ENCODE measurements at regions not wholly inside any gene's neighbourhood (a gene's known extent, or its start where the extent isn't known, plus 50 kb on each side); places are given as distances from the start of the nearest gene placed in this dataset.

- no peaks in the 10 kb centered on the region for H3K36me3 Mint-ChIP-seq
- ATAC-seq (no peak), DNase-seq (ENCODE audit: low spot score in 2 of 2) (no peak)
- peaks cover 30% of the 10 kb centered on the region in 2 donors for H3K9me3 Mint-ChIP-seq
- no peak overlapping the region for H3K27ac Mint-ChIP-seq
Measured at GRCh38 chr18:43435851-43436250, 158.6 kb upstream of the SYT4 start.

DNA sequence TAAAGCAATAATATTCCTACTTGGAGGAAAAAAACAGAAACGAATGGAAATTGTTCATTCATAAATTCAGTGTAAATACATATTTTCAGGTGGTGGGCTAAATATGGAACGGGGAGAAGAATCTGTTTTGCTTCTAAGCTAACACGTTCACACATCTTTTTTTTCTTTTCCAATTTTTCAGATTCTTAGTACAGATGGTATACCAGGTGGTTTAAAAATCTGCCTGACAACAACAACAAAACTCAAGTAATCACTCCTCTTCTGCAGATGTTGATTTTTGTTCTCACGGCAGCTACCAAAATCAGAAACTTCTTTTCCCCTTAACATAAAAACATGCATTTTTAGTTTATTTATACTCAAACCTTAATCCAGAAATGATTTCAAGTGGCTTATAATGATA lies 164.8 kb upstream of the SYT4 start:
- Mint-ChIP-seq H3K27ac (no peak overlapping the region), H3K9me3 (peaks cover 19 to 28% of the 10 kb centered on the region in 2 donors), H3K36me3 (no peaks in the 10 kb centered on the region)
- ATAC-seq (no peak), DNase-seq (ENCODE audit: low spot score in 2 of 2) (no peak)

GRCh38 chr18:43442571-43442970 lies 165.3 kb upstream of the SYT4 start:
- no peak for ATAC-seq
- Mint-ChIP-seq H3K36me3 (no peaks in the 10 kb centered on the region), H3K27ac (no peak overlapping the region), H3K9me3 (peaks cover 19 to 24% of the 10 kb centered on the region in 2 donors)
- DNase-seq (ENCODE audit: low spot score in 2 of 2) = no peak

GRCh38 chr18:43465483-43465882 lies 188.2 kb upstream of the SYT4 start:
- peaks cover 28% of the 10 kb centered on the region in 2 donors for H3K9me3 Mint-ChIP-seq
- no peak overlapping the region for H3K27ac Mint-ChIP-seq
- no peak for DNase-seq (ENCODE audit: low spot score in 2 of 2)
- ATAC-seq = no peak
- H3K36me3 Mint-ChIP-seq = no peaks in the 10 kb centered on the region

- no peak for ATAC-seq
- Mint-ChIP-seq H3K27ac (no peak overlapping the region), H3K36me3 (no peaks in the 10 kb centered on the region), H3K9me3 (peaks cover 9 to 15% of the 10 kb centered on the region in 2 donors)
- DNase-seq (ENCODE audit: low spot score in 2 of 2) = no peak
Measured at GRCh38 chr18:43471873-43472272, 194.6 kb upstream of the SYT4 start.

- ATAC-seq (no peak), DNase-seq (ENCODE audit: low spot score in 2 of 2) (no peak)
- Mint-ChIP-seq H3K9me3 (peaks cover 10 to 13% of the 10 kb centered on the region in 2 donors), H3K27ac (no peak overlapping the region), H3K36me3 (peaks cover 0 to 6% of the 10 kb centered on the region in 2 donors)
Measured at GRCh38 chr18:43481069-43481468, 203.8 kb upstream of the SYT4 start.

DNA sequence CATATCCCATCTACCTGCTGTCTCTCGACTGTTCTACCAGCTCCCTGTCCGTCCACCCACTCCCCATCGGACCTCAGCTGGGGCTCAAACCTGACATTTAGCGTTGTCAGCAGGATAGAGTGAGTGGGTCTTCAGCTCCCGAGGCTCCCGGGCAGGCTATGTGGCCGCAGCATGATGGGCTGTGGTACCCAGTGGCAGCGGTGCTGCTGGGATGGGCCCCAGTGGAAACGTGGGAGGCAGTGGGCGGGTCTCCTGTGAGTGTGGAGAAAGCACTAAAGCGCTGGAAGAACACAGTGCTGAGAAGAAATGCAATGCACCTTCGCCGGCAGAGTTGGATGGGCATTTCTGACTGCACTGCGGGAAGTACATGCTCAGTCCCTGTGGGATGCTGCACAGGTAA lies 204.8 kb upstream of the SYT4 start:
- DNase-seq (ENCODE audit: low spot score in 2 of 2) = no peak
- Mint-ChIP-seq H3K36me3 (peaks cover 0 to 11% of the 10 kb centered on the region in 2 donors), H3K9me3 (peaks cover 13 to 14% of the 10 kb centered on the region in 2 donors), H3K27ac (no peak overlapping the region)
- ATAC-seq = no peak

- ATAC-seq (no peak), DNase-seq (ENCODE audit: low spot score in 2 of 2) (no peak)
- H3K36me3 Mint-ChIP-seq = peaks cover 0 to 11% of the 10 kb centered on the region in 2 donors
- H3K27ac Mint-ChIP-seq = no peak overlapping the region
- peaks cover 13 to 14% of the 10 kb centered on the region in 2 donors for H3K9me3 Mint-ChIP-seq
Measured at GRCh38 chr18:43482600-43482999, 205.3 kb upstream of the SYT4 start.

DNA sequence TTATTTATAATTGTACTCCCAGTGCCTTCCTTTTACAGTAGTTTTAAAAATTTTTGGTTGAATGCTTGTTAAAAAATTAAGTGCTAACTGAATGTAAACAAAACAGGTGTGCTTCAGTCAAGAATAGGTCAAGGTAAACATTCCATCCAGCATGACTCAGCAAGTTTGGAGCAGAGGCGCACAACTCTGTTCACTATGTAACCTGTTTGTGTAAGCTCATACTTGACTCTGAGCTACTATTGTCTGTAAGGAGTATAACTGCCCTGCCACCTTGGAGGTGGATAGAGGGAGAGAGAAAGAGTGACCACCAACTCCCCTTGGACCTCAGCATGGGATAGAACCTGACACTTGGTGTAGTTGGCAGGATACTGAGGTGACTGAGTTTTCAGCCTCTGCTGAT lies 207.4 kb upstream of the SYT4 start:
- ATAC-seq (no peak), DNase-seq (ENCODE audit: low spot score in 2 of 2) (no peak)
- Mint-ChIP-seq H3K36me3 (peaks cover 0 to 11% of the 10 kb centered on the region in 2 donors), H3K27ac (no peak overlapping the region), H3K9me3 (peaks cover 12 to 14% of the 10 kb centered on the region in 2 donors)

GRCh38 chr18:43485545-43485963 lies 208.3 kb upstream of the SYT4 start:
- Mint-ChIP-seq H3K9me3 (peaks cover 12 to 14% of the 10 kb centered on the region in 2 donors), H3K36me3 (peaks cover 0 to 11% of the 10 kb centered on the region in 2 donors), H3K27ac (no peak overlapping the region)
- no peak for ATAC-seq
- DNase-seq (ENCODE audit: low spot score in 2 of 2) = no peak

DNA sequence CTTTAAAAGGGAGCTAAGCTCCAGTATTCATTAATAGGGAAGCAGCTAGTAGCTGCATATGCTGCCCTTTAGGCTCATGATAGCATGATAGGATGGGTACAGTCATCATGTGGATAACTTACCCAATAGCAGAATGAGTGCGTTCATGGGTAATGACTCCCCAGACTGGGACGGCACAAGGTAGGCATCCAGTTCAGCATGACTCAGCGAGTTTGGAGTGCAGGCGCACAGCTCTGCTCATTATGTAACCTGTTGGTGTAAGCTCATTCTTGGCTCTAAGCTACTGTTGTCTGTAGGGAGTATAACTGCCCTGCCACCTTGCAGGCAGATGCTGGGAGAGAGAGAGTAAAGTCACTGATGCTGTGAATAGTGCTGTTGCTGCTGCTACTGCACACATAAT lies 209.2 kb upstream of the SYT4 start:
- Mint-ChIP-seq H3K9me3 (peaks cover 7 to 11% of the 10 kb centered on the region in 2 donors), H3K27ac (no peak overlapping the region), H3K36me3 (peaks cover 0 to 11% of the 10 kb centered on the region in 2 donors)
- DNase-seq (ENCODE audit: low spot score in 2 of 2) = no peak
- no peak for ATAC-seq

DNA sequence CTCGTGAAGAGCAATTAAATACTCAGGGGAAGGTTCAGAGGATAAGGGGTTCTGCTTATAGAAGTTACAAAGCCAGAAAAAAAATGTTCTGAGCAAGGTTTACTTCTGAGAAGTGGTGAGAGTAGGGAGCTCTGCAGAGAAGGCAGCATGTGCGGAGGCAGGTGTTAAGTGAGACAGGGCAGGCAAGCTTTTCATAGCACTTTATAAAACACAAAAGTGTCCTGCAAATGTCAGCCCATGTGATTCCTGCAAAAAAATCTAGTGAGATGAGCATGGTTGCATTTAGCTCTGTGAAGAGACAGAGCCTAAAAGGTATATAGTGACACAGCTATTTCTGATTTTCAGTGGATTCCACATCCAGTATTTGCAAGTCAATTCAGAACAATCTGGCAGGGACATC lies 223.8 kb upstream of the SYT4 start:
- no peak for ATAC-seq
- Mint-ChIP-seq H3K9me3 (peaks cover 4 to 20% of the 10 kb centered on the region in 2 donors), H3K36me3 (no peaks in the 10 kb centered on the region), H3K27ac (no peak overlapping the region)
- DNase-seq (ENCODE audit: low spot score in 2 of 2) = no peak

DNA sequence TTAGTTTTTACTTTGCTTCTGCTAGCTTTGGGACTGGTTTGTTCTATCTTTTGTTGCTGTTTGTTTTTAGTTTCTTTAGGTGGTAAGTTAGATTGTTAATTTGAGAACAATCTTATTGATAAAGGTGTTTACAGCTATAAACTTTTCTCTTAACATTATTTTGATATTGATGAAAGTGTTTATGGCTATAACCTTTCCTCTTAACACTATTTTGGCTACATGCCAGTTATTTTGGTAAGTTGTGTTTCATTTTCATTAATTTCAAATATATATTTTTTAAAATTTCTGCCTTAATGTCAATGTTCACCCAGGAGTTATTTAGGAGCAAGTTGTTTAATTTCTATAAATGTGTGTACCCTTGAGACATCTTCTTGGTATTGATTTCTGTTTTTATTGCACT lies 229.6 kb upstream of the SYT4 start:
- peaks cover 0 to 17% of the 10 kb centered on the region in 2 donors for H3K36me3 Mint-ChIP-seq
- H3K9me3 Mint-ChIP-seq = peaks cover 16 to 30% of the 10 kb centered on the region in 2 donors
- ATAC-seq (no peak), DNase-seq (ENCODE audit: low spot score in 2 of 2) (no peak)
- H3K27ac Mint-ChIP-seq = no peak overlapping the region

GRCh38 chr18:43507842-43508481 lies 230.7 kb upstream of the SYT4 start:
- DNase-seq (ENCODE audit: low spot score in 2 of 2) = no peak
- Mint-ChIP-seq H3K9me3 (peaks cover 16 to 30% of the 10 kb centered on the region in 2 donors), H3K36me3 (peaks cover 0 to 17% of the 10 kb centered on the region in 2 donors)

DNA sequence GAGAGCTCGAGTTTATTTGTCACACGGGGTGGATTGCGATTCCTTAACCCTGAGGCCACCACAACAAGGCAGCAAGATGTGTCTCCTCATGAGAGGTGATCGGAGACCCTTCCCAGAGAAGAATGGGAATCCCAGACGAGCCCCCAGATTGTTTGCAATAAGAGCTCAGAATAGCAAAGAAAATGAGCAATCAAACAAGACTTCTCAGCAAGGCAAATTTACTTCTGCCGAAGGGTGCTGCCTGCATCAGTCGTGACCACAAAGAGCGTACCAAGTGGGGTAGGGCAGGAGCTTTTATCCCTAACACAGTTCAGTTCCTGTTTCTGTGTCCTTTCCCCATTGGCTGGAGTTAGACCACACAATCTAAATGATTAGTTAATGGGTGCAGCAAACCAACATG lies 237.5 kb upstream of the SYT4 start:
- DNase-seq (ENCODE audit: low spot score in 2 of 2) (no peak), ATAC-seq (no peak)
- H3K27ac Mint-ChIP-seq = no peak overlapping the region
- H3K36me3 Mint-ChIP-seq = peaks cover 0 to 12% of the 10 kb centered on the region in 2 donors
- H3K9me3 Mint-ChIP-seq = peaks cover 25 to 39% of the 10 kb centered on the region in 2 donors

More at GRCh38 chr18:43507842-43508481, 230.7 kb upstream of the SYT4 start:
- no peak for ATAC-seq
- no peak overlapping the region for H3K27ac Mint-ChIP-seq

GRCh38 chr18:43515481-43515880 lies 238.2 kb upstream of the SYT4 start:
- no peak overlapping the region for H3K27ac Mint-ChIP-seq
- no peak for DNase-seq (ENCODE audit: low spot score in 2 of 2)

GRCh38 chr18:43524260-43524659 lies 247.0 kb upstream of the SYT4 start:
- DNase-seq (ENCODE audit: low spot score in 2 of 2) = no peak
- no peak for ATAC-seq
- no peak overlapping the region for H3K27ac Mint-ChIP-seq
- H3K9me3 Mint-ChIP-seq = no peaks in the 10 kb centered on the region
- no peaks in the 10 kb centered on the region for H3K36me3 Mint-ChIP-seq

More at GRCh38 chr18:43515481-43515880, 238.2 kb upstream of the SYT4 start:
- H3K9me3 Mint-ChIP-seq = peaks cover 19 to 34% of the 10 kb centered on the region in 2 donors
- no peak for ATAC-seq
- peaks cover 0 to 8% of the 10 kb centered on the region in 2 donors for H3K36me3 Mint-ChIP-seq

DNA sequence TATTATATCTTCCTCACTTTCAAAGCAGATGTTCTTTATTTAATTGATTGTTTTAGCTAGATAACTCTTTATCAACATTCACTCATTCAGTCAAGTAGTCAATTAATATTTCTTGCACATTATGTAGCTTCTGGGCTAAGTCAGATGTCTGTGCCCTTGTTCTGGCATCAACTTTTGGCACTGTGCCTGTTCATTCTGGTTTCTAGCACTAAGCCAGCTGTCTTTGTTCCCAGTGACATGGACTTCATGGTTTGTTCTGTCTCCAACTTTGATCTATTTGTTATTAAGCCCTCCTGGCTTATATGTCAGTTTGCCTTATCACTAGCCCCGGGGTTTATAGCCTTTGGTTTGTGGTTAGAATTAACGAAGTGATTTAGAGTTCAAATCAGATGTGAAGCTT lies 247.9 kb upstream of the SYT4 start:
- DNase-seq (ENCODE audit: low spot score in 2 of 2) = no peak
- Mint-ChIP-seq H3K9me3 (no peaks in the 10 kb centered on the region), H3K27ac (no peak overlapping the region), H3K36me3 (no peaks in the 10 kb centered on the region)
- ATAC-seq = no peak

Measured in activated naive CD4-positive, alpha-beta T cell treated with anti-CD3 and anti-CD28 coated beads, Interleukin-2, amount 50 U/mL, for 72 hours (primary cell).